HL-60 (cell line): ENCODE measurements at regions not wholly inside any gene's neighbourhood (a gene's known extent, or its start where the extent isn't known, plus 50 kb on each side); places are given as distances from the start of the nearest gene placed in this dataset.

Experiments used
- DNase-seq, 2 experiments: peaks; one replicate each; pipeline ENCODE4 v3.0.0-alpha.2; 2010 to 2020; ENCODE audit warnings: low read depth in 1 of 2, low spot score in 1 of 2
- H3K27ac ChIP-seq: fragments of 250-450 bp; sonication (Bioruptor Pico); replicated peaks from 2 replicates; pipeline ENCODE4 v1.5.1; 2020; ENCODE audit warnings: mild to moderate bottlenecking, moderate library complexity
- H3K27me3 ChIP-seq: fragments of 250-450 bp; sonication (Bioruptor Pico); 2 replicates; pipeline ENCODE4 v1.5.1; 2021; ENCODE audit warnings: mild to moderate bottlenecking, moderate library complexity; ENCODE audit not compliant: insufficient read depth, poor library complexity, severe bottlenecking
- H3K4me3 ChIP-seq: replicated peaks from 2 replicates; pipeline ENCODE4 v1.5.1; 2011; ENCODE audit warnings: mild to moderate bottlenecking, control low read depth, low read length; ENCODE audit not compliant: insufficient read depth
- GABPA ChIP-seq: IDR thresholded peaks from 2 replicates; pipeline ENCODE4 v1.6.1; 2012; ENCODE audit warnings: low read depth
- POLR2AphosphoS5 ChIP-seq: IDR thresholded peaks from 2 replicates; pipeline ENCODE4 v1.6.1; 2012; ENCODE audit warnings: low read depth
- REST ChIP-seq: IDR thresholded peaks from 2 replicates; pipeline ENCODE4 v1.6.1; 2012; ENCODE audit warnings: low read depth; ENCODE audit not compliant: insufficient replicate concordance
- SPI1 ChIP-seq: IDR thresholded peaks from 2 replicates; pipeline ENCODE4 v1.6.1; 2012; ENCODE audit warnings: low read depth, mild to moderate bottlenecking, borderline replicate concordance
- TF ChIP-seq, protein P1 (sequence below): IDR thresholded peaks from one replicate; pipeline ENCODE4 v1.5.1; 2011; ENCODE audit warnings: low read length, control low read depth, inconsistent platforms; ENCODE audit not compliant: insufficient read depth

GRCh38 chr17:69853541-69854224 is 221.3 kb upstream of the KCNJ16 start:
- DNase-seq, result no peak
- peak; percentile 78 for TF ChIP-seq SPI1
- no peak for TF ChIP-seq POLR2AphosphoS5
- Histone ChIP-seq H3K27ac (no peak overlapping the region), H3K27me3 (no peaks in the 10 kb centered on the region), H3K4me3 (no peak overlapping the region)

- Histone ChIP-seq H3K4me3 (no peak overlapping the region), H3K27me3 (no peaks in the 10 kb centered on the region), H3K27ac (no peak overlapping the region)
- TF ChIP-seq GABPA (no peak), REST (no peak)
- no peak for DNase-seq
Observed at GRCh38 chr17:69854225-69854780, 220.7 kb upstream of the KCNJ16 start.

GRCh38 chr17:69856946-69857345 is 218.1 kb upstream of the KCNJ16 start:
- no peak for DNase-seq
- TF ChIP-seq POLR2AphosphoS5 (no peak), GABPA (no peak), SPI1 (no peak)
- TF ChIP-seq, protein P1, sequence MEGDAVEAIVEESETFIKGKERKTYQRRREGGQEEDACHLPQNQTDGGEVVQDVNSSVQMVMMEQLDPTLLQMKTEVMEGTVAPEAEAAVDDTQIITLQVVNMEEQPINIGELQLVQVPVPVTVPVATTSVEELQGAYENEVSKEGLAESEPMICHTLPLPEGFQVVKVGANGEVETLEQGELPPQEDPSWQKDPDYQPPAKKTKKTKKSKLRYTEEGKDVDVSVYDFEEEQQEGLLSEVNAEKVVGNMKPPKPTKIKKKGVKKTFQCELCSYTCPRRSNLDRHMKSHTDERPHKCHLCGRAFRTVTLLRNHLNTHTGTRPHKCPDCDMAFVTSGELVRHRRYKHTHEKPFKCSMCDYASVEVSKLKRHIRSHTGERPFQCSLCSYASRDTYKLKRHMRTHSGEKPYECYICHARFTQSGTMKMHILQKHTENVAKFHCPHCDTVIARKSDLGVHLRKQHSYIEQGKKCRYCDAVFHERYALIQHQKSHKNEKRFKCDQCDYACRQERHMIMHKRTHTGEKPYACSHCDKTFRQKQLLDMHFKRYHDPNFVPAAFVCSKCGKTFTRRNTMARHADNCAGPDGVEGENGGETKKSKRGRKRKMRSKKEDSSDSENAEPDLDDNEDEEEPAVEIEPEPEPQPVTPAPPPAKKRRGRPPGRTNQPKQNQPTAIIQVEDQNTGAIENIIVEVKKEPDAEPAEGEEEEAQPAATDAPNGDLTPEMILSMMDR, result no peak
- Histone ChIP-seq H3K27ac (no peak overlapping the region), H3K4me3 (no peak overlapping the region), H3K27me3 (no peaks in the 10 kb centered on the region)

- no peak for DNase-seq
- no peak overlapping the region for H3K4me3 ChIP-seq
- H3K27ac ChIP-seq, result no peak overlapping the region
- H3K27me3 ChIP-seq, result no peaks in the 10 kb centered on the region
- TF ChIP-seq REST (no peak), POLR2AphosphoS5 (no peak), SPI1 (no peak), GABPA (no peak)
- TF ChIP-seq, protein P1, result no peak
Observed at GRCh38 chr17:69857412-69857835, 217.6 kb upstream of the KCNJ16 start.

DNA sequence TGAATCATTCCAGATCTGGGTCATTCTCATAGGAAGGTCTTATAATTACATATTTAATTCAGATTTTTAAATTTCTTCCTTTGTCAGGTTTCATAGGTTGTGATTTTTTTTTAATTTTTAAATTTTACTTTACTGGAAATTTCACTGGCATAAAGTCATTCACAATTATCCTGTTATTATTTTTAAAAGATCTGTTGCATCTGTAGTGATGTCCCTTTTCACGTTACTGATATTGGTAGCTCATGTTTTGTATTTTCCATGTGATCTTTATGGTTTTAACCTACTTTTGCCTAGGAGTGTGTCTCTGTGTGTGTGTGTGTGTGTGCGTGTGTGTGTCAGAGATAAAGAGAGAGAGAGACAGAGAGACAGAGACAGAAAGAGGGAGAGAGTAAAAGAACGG is 216.6 kb upstream of the KCNJ16 start:
- H3K4me3 ChIP-seq, result no peak overlapping the region
- H3K27me3 ChIP-seq, result no peaks in the 10 kb centered on the region
- H3K27ac ChIP-seq, result no peak overlapping the region
- DNase-seq, result no peak
- TF ChIP-seq GABPA, result no peak
- no peak for TF ChIP-seq REST
- TF ChIP-seq, protein P1, result no peak
- no peak for TF ChIP-seq POLR2AphosphoS5
- TF ChIP-seq SPI1, result no peak
